GM20000 (cell line): ENCODE measurements at regions not wholly inside any gene's neighbourhood (a gene's known extent, or its start where the extent isn't known, plus 50 kb on each side); places are given as distances from the start of the nearest gene placed in this dataset.

ENCODE experiments used
- DNase-seq: peaks from one replicate; pipeline ENCODE4 v3.0.0; 2012; ENCODE audit warnings: low spot score
- TF ChIP-seq, protein P1 (sequence below): IDR thresholded peaks from 2 replicates; pipeline ENCODE4 v1.5.1; 2012; ENCODE audit warnings: mild to moderate bottlenecking, control low read depth; ENCODE audit errors: extremely low read depth, missing control alignments

DNA sequence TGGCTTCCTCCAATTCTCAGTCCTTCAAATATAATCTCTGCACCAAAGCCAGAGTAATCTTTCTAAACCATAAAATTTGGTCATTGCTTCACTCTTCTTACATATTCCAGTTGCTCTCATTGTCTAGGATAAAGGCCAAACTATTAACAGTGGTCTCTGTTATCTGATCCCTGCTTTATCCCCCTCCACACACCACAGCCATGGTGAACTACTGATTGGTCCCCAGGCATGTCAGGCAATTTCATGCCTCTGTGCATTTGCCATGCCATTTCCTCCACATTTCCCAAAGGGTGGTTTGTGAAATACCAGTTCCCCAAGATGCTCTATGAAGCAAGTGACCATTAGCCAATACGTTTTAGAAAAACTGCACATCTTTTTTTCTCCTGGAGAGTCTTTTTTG, 97.0 kb downstream of the FAM181B start:
- no peak for DNase-seq

DNA sequence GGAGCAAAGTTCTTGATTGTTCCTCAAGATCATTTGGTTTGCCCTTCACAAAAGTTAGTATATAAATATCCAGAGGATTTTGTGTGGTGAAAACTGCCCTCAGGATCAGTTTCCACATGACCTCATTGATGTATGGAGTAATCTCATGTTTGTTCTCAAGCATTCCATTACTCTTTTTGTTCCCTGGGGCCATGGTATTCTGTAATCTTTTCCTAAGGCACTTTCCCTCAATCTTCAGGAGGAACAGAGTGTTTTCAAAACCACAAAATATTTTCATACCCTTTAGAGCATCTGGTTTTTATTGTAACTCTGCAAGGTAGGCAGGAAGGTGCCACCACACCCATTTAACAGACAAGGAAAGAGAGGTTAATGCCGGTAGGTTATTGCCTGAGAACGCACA, 99.6 kb downstream of the FAM181B start:
- TF ChIP-seq, protein P1, sequence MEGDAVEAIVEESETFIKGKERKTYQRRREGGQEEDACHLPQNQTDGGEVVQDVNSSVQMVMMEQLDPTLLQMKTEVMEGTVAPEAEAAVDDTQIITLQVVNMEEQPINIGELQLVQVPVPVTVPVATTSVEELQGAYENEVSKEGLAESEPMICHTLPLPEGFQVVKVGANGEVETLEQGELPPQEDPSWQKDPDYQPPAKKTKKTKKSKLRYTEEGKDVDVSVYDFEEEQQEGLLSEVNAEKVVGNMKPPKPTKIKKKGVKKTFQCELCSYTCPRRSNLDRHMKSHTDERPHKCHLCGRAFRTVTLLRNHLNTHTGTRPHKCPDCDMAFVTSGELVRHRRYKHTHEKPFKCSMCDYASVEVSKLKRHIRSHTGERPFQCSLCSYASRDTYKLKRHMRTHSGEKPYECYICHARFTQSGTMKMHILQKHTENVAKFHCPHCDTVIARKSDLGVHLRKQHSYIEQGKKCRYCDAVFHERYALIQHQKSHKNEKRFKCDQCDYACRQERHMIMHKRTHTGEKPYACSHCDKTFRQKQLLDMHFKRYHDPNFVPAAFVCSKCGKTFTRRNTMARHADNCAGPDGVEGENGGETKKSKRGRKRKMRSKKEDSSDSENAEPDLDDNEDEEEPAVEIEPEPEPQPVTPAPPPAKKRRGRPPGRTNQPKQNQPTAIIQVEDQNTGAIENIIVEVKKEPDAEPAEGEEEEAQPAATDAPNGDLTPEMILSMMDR = no peak
- no peak for DNase-seq

More for the DNA sequence above, 97.0 kb downstream of the FAM181B start:
- TF ChIP-seq, protein P1 = no peak

DNA sequence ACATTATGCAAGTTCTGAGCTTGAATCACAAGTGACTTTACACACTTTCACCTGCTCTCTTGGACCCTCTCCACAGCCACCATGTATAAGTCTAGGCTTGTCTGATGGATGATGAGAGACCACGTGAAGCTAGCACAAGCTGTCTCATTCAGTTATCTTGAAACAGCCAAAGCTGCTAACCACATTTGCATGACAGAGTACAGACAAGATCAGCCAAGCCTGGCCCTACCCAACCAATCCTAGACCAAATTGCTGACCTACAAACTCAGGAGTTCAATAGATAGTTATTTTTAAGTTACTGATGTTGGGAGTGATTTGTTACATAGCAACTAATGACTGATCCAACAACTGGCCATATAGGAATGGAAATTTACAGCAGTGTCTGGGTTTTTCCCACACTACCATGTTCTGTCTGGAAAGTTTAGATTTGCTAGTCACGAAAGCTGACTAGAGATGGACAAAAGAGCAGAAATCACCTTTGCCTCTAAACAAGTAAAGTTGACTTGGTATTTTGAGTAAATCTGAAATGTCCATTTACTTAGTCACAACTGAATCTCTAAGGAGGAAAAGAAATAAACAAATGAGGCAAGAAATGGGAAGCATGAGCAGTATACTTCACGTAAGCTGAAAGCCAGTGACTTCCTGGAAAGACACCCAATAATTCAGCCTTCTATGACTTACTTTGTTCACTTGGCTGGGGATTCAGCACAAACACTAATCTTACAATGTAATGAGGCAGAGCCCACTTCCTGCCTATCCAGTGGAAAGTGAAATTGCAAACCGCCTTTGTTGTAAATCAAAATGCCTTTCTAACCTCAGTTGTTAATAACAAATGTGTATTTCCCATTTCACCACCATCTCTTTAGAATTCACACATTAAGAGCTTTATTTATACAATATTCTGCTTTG, 101.7 kb downstream of the FAM181B start:
- peak; percentile 7 for DNase-seq
- TF ChIP-seq, protein P1 = no peak

DNA sequence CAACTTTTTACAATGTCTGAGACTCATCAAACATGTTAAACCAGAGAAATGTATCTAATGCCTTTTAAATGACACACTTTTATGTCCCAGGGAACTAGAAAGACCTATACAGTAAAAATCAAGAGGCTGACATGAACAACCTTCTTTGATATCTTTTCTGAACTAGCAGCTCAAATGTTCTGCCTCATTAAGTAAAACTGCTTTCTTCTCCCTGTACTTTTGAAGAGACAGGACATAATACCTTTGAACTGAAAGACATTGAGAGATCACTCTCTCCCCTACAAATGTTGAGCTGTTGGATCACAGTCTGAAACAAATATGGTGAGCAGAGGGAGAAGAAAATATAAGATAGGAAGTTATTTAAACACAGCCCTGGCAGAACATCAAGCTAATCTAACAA, 123.0 kb downstream of the FAM181B start:
- TF ChIP-seq, protein P1 = no peak
- DNase-seq = no peak

DNA sequence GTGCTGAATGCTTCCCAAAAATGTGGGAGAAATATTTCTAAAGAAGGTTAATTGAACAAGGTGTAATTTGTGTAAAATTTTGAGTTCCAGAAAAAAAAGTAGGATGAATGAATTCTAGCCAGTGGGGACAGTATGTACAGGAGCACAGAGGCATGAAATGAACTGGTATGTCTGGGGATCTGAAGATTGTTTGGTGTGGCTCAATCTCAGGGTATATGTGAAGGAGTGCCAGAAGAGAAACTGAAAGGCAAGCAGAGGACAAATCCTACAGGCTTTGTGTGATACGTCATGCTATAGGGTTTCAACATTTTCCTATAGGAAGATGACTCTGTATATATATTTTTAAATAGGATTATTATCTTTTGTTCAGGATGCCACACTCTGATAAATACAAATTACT, 126.9 kb downstream of the FAM181B start:
- DNase-seq = no peak
- TF ChIP-seq, protein P1 = no peak

DNA sequence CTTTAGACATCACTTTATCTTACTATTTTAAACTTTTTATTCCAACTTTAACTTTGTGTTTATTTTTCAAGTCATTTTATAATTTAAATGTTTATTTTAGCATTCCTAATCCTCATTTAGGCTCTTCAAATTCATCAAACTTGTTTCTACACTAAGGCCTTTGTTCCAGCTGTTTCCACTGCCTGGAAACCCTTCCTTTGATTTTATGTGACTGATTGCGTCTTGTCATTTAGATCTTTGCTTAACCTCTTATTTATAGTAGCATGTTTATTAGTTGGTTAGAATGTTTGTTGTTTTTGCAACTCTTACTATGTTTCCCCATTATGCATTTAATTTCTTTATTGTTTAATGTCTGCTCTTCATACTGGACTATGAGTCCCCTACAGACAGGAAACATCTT, 132.0 kb downstream of the FAM181B start:
- DNase-seq = no peak
- TF ChIP-seq, protein P1 = no peak

DNA sequence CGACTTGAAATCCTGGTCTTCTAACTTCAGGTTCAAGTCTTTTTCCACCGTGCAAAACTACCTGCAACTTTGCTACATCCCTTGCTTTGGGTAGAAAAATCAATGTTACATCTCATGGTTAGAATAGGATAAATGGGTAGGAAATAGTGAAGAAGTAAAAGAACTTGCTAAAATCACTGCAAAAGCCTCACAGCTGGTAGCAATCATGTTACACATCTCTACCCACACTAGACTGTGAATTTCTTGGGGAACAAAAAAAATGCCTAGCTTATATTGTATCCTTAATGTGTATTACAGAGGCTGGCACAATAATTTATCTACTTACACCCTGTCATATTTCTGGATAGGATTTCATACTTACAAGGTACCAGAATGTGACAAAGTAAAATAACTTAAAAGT, 133.8 kb downstream of the FAM181B start:
- TF ChIP-seq, protein P1 = no peak

More for the DNA sequence above, 133.8 kb downstream of the FAM181B start:
- no peak for DNase-seq
